ENCODE measurements at regions not wholly inside any gene's neighbourhood (a gene's known extent, or its start where the extent isn't known, plus 50 kb on each side); places are given as distances from the start of the nearest gene placed in this dataset.
"Not testable (repeated sequence)": the region's sequence is repeated elsewhere in the genome, so short reads cannot be mapped to it uniquely, and the experiment has no call there.

DNA sequence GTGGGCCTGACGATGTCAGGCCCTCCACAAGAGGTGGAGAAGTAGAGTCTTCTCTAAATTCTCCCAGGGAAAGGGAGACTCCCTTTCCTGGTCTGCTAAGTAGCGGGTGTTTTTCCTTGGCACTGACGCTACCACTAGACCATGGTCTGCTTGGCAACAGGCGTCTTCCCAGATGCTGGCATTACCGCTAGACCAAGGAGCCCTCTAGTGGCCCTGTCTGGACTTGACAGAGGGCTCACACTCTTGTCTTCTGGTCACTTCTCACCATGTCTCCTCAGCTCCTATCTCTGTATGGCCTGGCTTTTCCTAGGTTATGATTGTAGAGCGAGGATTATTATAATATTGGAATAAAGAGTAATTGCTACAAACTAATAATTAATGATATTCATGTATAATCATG, 51.1 kb upstream of the RASSF6 start:
- DNase-seq (ENCODE audit: low read depth); H3K4me3 ChIP-seq (ENCODE audit: control insufficient read depth, low read depth, low read length): not testable (repeated sequence)

DNA sequence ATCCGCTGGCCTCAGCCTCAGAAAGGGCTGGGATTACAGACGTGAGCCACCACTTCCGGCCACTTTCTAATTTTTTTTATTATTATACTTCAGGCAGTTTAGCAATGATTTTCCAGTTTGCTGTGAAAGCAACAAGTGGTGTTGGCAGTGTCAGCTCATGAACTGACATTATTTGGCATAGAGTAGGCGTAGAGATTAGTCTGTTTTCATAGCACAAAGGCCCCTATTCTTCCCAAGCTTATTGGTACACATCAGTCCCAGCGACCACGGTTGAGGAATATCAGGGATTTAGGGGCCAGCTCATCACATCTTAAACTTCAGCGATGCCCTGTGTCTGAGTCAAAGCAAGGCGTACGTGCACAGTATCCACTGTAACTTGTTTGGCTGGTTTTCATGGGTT, 53.0 kb upstream of the RASSF6 start:
- TF ChIP-seq, protein P1, sequence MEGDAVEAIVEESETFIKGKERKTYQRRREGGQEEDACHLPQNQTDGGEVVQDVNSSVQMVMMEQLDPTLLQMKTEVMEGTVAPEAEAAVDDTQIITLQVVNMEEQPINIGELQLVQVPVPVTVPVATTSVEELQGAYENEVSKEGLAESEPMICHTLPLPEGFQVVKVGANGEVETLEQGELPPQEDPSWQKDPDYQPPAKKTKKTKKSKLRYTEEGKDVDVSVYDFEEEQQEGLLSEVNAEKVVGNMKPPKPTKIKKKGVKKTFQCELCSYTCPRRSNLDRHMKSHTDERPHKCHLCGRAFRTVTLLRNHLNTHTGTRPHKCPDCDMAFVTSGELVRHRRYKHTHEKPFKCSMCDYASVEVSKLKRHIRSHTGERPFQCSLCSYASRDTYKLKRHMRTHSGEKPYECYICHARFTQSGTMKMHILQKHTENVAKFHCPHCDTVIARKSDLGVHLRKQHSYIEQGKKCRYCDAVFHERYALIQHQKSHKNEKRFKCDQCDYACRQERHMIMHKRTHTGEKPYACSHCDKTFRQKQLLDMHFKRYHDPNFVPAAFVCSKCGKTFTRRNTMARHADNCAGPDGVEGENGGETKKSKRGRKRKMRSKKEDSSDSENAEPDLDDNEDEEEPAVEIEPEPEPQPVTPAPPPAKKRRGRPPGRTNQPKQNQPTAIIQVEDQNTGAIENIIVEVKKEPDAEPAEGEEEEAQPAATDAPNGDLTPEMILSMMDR (conservative IDR thresholded peaks at IDR 0.05; ENCODE audit: control insufficient read depth, insufficient read depth, low read depth, low read length) = no peak
- no peak for DNase-seq (ENCODE audit: low read depth)
- no peak overlapping the region for H3K4me3 ChIP-seq (ENCODE audit: control insufficient read depth, low read depth, low read length)

DNA sequence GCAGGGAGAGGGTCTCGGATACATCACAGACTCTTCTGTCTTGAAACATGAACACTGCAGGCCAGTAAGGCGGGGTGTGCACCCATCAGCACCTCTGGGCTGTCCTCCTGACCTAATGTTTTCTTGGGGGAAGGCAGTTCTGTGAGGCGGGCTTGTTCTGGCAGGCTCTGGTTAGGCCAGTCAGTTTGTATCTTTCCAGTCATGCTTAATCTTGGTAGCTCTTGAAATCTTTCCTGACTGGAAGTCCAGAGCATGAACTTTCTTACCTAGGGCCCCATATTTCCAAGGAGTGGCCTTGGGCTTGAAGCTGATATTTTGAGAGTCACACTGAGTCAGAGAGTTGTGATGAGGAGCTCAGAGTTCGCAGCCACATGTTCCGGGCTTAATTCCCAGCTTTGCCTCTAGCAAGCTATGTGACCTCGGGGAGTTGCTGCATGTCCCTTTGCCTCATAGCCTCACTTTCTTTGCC, 54.2 kb upstream of the RASSF6 start:
- no peak overlapping the region for H3K4me3 ChIP-seq (ENCODE audit: control insufficient read depth, low read depth, low read length)
- DNase-seq (ENCODE audit: low read depth) = peak; percentile 73
- TF ChIP-seq, protein P1 (conservative IDR thresholded peaks at IDR 0.05; ENCODE audit: control insufficient read depth, insufficient read depth, low read depth, low read length) = no peak

DNA sequence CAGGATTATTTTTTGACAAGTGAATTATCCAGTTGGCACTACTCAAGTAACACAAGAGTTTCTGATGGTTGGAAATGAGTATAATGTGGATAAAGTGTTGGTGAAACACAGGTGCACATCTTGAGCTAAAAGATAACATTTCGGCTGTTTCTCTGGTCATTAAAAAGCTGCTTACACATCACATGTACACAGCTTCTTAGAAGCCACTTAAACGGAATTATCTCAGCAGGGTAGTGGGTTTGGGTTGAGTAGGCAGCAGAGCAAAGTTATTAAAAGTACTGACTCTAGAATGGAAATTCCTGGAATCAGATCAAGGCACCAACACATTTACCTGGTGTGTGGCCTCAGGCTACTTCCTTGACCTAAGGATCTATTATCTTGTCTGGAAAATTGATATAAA, 55.4 kb upstream of the RASSF6 start:
- DNase-seq (ENCODE audit: low read depth) = no peak
- H3K4me3 ChIP-seq (ENCODE audit: control insufficient read depth, low read depth, low read length) = no peak overlapping the region
- TF ChIP-seq, protein P1 (conservative IDR thresholded peaks at IDR 0.05; ENCODE audit: control insufficient read depth, insufficient read depth, low read depth, low read length) = no peak

DNA sequence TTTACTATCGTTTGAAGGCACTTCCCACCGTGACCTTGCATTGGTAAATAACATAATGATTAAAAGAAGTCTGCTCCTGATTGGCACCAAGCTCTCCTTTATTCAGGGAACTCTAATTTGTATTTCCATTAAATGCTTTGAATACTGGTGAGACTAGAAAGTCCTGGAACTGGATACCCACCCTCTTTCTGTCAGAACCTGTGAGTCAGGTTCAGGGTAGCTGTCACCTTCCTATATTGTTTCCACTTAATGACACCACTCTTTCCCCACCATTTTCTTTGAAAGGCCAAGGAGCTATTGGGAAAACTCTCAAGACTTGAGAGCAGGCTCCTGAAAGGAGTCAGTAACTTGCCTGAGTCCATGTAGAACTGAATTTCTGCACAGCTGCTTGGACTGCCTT, 55.9 kb upstream of the RASSF6 start:
- no peak for DNase-seq (ENCODE audit: low read depth)
- no peak overlapping the region for H3K4me3 ChIP-seq (ENCODE audit: control insufficient read depth, low read depth, low read length)
- TF ChIP-seq, protein P1 (conservative IDR thresholded peaks at IDR 0.05; ENCODE audit: control insufficient read depth, insufficient read depth, low read depth, low read length) = no peak

DNA sequence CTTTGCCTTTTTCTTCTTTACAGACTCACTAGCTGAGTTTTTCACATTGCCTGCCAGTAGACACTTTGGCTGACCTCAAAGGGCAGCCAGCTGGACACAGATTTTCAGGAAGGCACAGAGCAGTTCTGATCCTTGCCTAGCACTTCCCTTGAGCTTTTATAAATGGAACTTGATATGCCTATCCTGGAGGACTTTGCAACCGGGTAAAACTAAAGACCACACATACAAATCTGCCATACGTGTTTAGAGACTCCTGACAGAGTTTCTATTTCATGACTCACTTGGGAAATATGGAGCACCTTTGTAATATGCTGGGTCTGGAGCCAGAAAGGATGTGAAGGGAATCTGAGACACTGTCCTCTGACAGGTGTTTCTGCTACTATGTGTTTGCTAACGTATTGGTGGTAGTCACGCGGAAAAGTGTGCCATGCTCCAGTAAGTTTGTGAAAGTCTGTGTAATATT, 56.7 kb upstream of the RASSF6 start:
- peak; percentile 59 for DNase-seq (ENCODE audit: low read depth)
- no peak overlapping the region for H3K4me3 ChIP-seq (ENCODE audit: control insufficient read depth, low read depth, low read length)
- TF ChIP-seq, protein P1 (conservative IDR thresholded peaks at IDR 0.05; ENCODE audit: control insufficient read depth, insufficient read depth, low read depth, low read length) = no peak

DNA sequence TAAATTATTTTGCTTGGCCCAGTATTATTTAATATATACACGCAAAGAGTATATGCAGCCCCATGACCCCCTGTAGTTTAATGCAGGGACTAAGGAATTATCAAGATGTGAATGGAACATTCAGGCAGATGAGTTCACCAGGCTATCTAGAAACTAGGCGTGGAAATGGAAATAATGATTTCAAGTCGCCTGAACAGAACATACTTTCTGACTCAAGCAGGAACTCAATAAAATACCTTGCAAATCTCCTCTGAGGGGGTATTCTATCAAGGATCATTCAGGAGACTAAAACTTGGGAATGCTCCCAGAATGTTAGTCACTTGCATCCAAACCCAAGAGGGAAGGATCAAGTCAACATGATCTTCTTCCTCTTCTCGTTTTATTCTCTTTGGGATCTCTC, 59.6 kb upstream of the RASSF6 start:
- TF ChIP-seq, protein P1 (conservative IDR thresholded peaks at IDR 0.05; ENCODE audit: control insufficient read depth, insufficient read depth, low read depth, low read length) = no peak
- no peak overlapping the region for H3K4me3 ChIP-seq (ENCODE audit: control insufficient read depth, low read depth, low read length)
- peak; percentile 91 for DNase-seq (ENCODE audit: low read depth)
